GM18498 (cell line): ENCODE measurements at regions not wholly inside any gene's neighbourhood (a gene's known extent, or its start where the extent isn't known, plus 50 kb on each side); places are given as distances from the start of the nearest gene placed in this dataset.

ENCODE experiments used
- ATAC-seq: cut with Tn5 transposase; IDR thresholded peaks from one replicate; pipeline ENCODE4 v1.9.1; 2021; ENCODE audit warnings: mild to moderate bottlenecking, moderate library complexity; ENCODE audit not compliant: unreplicated experiment

- ATAC-seq: no peak
Observed at GRCh38 chr12:17695495-17695894, 394.5 kb downstream of the RERGL start.

GRCh38 chr12:17691369-17691768 lies 398.6 kb downstream of the RERGL start:
- ATAC-seq: no peak

DNA sequence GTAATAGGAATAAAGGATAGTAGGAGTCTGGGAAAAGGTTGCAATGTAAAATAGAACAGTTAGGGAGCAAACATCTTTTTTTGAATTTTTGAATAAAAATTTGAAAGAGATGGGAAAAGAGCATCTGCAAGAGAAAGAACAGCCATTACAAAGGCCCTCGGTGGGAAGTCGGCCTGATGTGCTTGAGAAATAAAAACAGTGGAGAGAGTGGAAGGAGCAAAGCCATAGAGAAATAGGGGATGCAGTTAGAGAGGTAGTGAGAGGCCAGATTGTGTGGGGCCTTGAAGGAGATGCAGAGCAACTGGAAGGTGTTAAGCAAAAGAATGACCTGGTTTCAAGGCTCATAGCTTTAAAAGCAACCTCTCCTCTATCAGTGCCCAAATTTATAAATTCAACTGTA lies 409.8 kb downstream of the RERGL start:
- no peak for ATAC-seq

- ATAC-seq: no peak
Observed at GRCh38 chr12:17666641-17667324, 423.2 kb downstream of the RERGL start.

- no peak for ATAC-seq
Observed at GRCh38 chr12:17665839-17666238, 424.2 kb downstream of the RERGL start.

GRCh38 chr12:17661250-17661649 lies 428.7 kb downstream of the RERGL start:
- no peak for ATAC-seq

DNA sequence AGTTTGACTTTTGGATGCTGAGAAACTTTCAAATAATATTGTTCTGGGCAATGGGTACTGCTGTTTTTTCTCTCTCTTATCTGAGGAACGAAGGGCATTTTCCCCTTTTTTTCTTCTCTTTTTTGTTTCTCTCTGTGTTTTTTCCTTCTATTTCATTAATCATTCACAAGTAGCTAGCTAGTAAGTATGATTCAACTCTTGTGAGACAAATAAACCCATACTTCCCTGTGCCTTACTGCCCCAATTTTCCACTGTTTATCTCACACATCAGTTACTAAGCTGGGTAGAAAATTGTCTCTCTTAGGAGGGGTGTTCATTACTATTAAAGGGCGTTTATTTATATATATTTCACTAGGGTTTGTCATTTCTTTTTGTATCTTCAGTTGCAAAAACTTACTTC lies 437.6 kb downstream of the RERGL start:
- no peak for ATAC-seq

- no peak for ATAC-seq
Observed at GRCh38 chr12:17642340-17642650, 447.7 kb downstream of the RERGL start.

GRCh38 chr12:17640615-17641014 lies 449.4 kb downstream of the RERGL start:
- peak; percentile 55 for ATAC-seq

GRCh38 chr12:17618831-17619230 lies 471.2 kb downstream of the RERGL start:
- ATAC-seq: no peak

- no peak for ATAC-seq
Observed at GRCh38 chr12:17609701-17610100, 480.3 kb downstream of the RERGL start.

DNA sequence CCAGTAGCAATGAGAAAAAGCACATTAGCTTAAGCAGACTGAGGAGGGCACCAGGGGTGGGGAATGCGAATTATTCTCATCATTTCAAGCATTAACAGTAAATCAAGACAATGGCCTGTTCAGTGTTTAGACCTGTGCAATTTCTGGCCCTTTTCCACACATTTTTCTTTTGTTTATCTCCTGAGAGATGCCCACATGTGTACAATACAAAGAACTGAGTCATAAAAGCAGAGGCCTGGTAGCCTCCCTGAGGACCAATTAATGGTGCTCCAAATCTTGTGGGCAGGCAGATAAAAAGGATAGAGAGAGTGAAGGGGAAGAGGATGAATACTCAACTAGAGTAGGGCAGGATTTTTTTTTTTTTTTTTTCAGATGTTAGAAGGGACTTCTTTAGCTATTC lies 480.8 kb downstream of the RERGL start:
- ATAC-seq: no peak

- no peak for ATAC-seq
Observed at GRCh38 chr12:17595111-17595510, 494.9 kb downstream of the RERGL start.

DNA sequence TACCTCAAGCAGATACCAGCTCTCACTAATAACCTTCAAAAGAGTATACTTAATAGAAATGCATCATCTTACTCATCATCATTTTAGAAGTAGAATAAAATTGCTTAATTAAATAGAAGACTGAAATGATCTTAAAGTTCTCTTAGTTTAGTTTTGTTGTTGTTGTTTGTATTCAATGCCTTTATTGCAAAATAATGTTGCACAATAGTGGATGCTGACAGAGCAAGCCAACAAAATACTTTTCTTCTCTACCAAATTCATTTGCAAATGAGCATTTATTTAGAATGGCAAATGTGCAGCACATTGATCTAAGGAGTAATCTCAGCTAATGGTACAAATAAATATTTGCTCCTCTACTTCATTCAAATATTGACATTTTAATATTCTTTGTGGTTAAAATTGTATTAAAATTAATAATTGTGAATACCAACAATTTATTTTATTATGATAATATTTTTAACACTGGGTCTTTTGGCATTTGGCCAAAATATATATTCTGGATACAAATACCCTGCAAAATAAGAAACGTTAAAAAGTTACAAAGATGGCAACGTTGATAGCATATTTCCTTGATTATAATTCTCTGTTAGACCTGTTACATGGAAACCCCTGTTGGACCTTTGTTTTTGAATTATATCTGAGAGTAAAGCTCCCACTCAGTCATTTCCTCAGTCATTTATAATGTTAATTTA lies 496.1 kb downstream of the RERGL start:
- ATAC-seq: no peak

GRCh38 chr12:17592472-17592871 lies 497.5 kb downstream of the RERGL start:
- no peak for ATAC-seq

DNA sequence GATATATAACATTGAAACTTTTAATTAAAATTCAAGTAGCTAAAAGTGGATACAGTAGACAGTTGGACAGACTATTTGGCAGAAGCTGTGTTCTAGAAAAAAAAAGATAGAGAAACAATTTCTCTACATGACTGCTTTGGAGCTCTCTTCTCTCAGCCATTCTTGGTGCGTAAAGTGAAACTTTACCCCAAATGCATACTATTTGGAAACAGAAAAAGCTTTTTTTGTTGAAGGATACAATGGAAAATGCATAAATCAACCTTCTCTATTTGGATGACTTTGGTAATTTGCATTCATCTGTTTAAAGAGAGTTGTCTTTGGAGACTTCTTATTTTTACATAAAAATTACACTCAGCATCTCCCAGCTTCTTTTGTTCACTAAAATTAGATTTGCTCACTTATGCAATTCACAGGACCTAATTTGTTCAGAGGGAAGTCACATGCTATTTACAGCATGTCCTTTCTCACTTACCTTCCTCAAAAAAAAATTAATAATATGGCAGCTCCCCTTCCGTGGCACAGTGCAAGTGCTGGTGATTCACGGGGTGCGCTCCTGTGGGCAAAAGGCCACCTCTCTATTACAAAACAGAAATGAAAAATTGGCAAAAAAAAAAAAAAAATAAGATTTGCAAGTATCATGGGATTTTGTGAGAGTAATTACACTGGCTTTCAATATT lies 498.9 kb downstream of the RERGL start:
- no peak for ATAC-seq

- ATAC-seq: no peak
Observed at GRCh38 chr12:17588968-17589367, 501.0 kb downstream of the RERGL start.

DNA sequence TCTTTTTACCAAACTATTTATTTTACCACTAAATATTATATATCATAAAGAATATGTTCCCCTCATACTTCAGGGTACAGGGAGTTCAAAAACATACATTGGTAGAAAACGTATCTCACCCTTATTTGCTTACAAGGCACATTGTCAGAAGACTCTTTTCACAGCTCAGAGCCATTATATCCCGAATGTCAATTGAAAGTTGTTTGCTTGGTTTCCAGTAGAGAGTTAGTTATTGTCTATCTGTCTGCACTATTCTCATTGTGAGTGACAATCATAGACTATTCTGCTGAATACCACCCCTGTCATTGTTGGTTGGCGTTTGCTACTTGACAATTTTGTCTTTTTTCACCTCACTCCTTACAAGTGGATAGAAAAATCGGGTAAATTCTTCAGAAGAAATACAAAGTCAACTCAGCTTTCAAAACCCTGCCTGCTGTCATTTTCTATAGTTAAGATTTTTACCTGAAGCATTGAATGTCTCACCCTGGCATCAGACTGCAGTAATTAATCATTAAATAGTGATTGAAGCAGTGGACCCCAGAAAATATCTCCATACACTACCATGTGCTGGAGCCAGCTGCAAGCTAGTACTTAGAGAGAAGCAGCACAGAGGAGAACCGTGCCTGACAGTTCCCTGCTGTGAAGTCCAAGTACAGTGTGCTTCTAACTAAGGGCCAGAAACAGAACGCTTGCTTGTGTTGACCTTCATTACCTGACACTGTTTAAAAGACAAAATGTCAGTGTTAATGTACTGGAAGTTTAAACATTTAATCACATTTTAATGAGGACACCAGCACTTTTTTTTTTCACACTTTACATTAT lies 510.6 kb downstream of the RERGL start:
- no peak for ATAC-seq

- no peak for ATAC-seq
Observed at GRCh38 chr12:17577405-17577804, 512.6 kb downstream of the RERGL start.

GRCh38 chr12:17572250-17572649 lies 517.7 kb downstream of the RERGL start:
- ATAC-seq: no peak

- ATAC-seq: no peak
Observed at GRCh38 chr12:17571047-17571446, 518.9 kb downstream of the RERGL start.
